ENCODE measurements at regions not wholly inside any gene's neighbourhood (a gene's known extent, or its start where the extent isn't known, plus 50 kb on each side); places are given as distances from the start of the nearest gene placed in this dataset.
A peak's percentile ranks its signal among the peaks of the same experiment; 100 is the strongest.
"Not testable (repeated sequence)": the region's sequence is repeated elsewhere in the genome, so short reads cannot be mapped to it uniquely, and the experiment has no call there.

GRCh38 chr4:123524958-123525628, 128.5 kb downstream of the SPRY1 start:
- Mint-ChIP-seq H3K4me3 (no peak overlapping the region), H3K9me3 (no peaks in the 10 kb centered on the region), H3K4me1 (ENCODE audit: low read depth) (peaks cover 3% of the 10 kb centered on the region), H3K27me3 (peaks cover 4% of the 10 kb centered on the region), H3K36me3 (no peaks in the 10 kb centered on the region), H3K27ac (no peak overlapping the region)
- ChIA-PET CTCF (no interaction called here), POLR2A (no interaction called here)
- intact Hi-C loops (cut with micrococcal nuclease), result no loop called here
- no peak for DNase-seq

- Mint-ChIP-seq H3K36me3 (no peaks in the 10 kb centered on the region), H3K4me3 (no peak overlapping the region), H3K9me3 (no peaks in the 10 kb centered on the region), H3K4me1 (ENCODE audit: low read depth) (peaks cover 3% of the 10 kb centered on the region), H3K27ac (no peak overlapping the region), H3K27me3 (peaks cover 2% of the 10 kb centered on the region)
- peak; percentile 27 for DNase-seq
- ChIA-PET CTCF (no interaction called here), POLR2A (no interaction called here)
- intact Hi-C loops (cut with micrococcal nuclease), result no loop called here
Measured at GRCh38 chr4:123526511-123526910, 129.9 kb downstream of the SPRY1 start.

DNA sequence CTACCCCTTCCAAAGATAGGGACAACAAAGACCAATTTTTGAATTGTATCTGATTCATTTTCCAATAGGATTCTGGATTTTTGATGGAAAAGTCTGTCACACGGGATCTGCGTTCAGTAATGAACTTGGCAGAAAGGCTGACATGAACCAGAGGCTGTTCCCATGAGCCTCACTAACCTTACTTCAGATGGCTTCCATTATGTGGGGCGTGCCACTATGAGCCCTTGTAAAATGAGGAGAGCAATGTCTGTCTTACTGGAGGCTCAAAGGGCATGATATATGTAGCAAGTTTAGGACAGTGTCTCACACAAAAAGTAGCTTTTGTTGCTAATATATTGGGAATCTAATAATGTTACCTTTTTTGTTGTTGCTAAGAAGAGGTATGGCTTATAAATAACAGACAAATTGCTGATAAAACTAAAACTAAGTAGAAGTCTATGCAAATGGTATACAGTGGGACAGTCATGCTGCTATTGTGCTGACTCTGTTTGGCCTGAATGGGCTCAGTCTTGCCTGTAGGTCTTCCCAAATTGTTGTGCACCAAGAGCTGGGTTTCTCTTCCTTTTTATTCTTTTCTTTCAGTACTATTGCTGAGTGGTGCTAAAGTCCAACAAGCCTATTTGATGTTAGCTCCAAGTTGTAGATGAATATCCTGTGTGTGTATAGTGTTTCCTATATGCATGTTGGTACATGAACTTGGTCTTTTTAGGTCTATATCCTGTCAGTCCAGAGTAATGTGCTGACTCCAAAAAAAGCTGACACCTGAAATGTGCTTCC, 132.1 kb downstream of the SPRY1 start:
- ChIA-PET CTCF (no interaction called here), POLR2A (no interaction called here)
- Mint-ChIP-seq H3K9me3 (no peaks in the 10 kb centered on the region), H3K36me3 (no peaks in the 10 kb centered on the region), H3K27me3 (peaks cover 2% of the 10 kb centered on the region), H3K4me1 (ENCODE audit: low read depth) (peaks cover 3% of the 10 kb centered on the region), H3K4me3 (no peak overlapping the region), H3K27ac (no peak overlapping the region)
- intact Hi-C loops (cut with micrococcal nuclease), result no loop called here
- DNase-seq, result no peak

DNA sequence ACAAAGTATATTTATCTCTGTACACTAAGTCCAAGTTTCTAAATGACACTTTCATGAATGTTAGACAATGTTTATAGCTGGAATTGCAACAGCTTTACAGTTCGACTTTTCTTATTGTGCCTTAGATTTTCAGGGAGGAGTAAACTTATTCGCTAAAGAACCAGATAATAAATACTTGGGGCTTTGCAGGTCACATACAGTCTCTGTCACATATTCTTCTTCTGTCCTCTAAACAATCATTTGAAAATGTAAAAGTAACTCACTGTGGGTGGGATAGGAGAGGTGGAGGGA, 132.6 kb downstream of the SPRY1 start:
- intact Hi-C loops (cut with micrococcal nuclease), result no loop called here
- DNase-seq, result no peak
- Mint-ChIP-seq H3K36me3 (no peaks in the 10 kb centered on the region), H3K4me1 (ENCODE audit: low read depth) (peaks cover 3% of the 10 kb centered on the region), H3K4me3 (no peak overlapping the region), H3K27ac (no peak overlapping the region), H3K27me3 (peaks cover 2% of the 10 kb centered on the region), H3K9me3 (peaks cover 2% of the 10 kb centered on the region)
- ChIA-PET POLR2A (no interaction called here), CTCF (no interaction called here)

- peaks cover 2% of the 10 kb centered on the region for H3K27me3 Mint-ChIP-seq
- CTCF ChIA-PET, result no interaction called here
- H3K27ac Mint-ChIP-seq, result no peak overlapping the region
- no peaks in the 10 kb centered on the region for H3K36me3 Mint-ChIP-seq
- peaks cover 5% of the 10 kb centered on the region for H3K9me3 Mint-ChIP-seq
- intact Hi-C loops (cut with micrococcal nuclease), result no loop called here
- no peak for DNase-seq
- peaks cover 3% of the 10 kb centered on the region for H3K4me1 Mint-ChIP-seq (ENCODE audit: low read depth)
- no peak overlapping the region for H3K4me3 Mint-ChIP-seq
- POLR2A ChIA-PET, result no interaction called here
Measured at GRCh38 chr4:123530357-123530756, 133.8 kb downstream of the SPRY1 start.

- POLR2A ChIA-PET, result no interaction called here
- no peak overlapping the region for H3K27ac Mint-ChIP-seq
- H3K4me1 Mint-ChIP-seq (ENCODE audit: low read depth), result no peaks in the 10 kb centered on the region
- no peaks in the 10 kb centered on the region for H3K36me3 Mint-ChIP-seq
- DNase-seq, result no peak
- no peak overlapping the region for H3K4me3 Mint-ChIP-seq
- H3K27me3 Mint-ChIP-seq, result no peaks in the 10 kb centered on the region
- CTCF ChIA-PET, result no interaction called here
- intact Hi-C loops (cut with micrococcal nuclease), result no loop called here
- H3K9me3 Mint-ChIP-seq, result peaks cover 5% of the 10 kb centered on the region
Measured at GRCh38 chr4:123535037-123535748, 138.6 kb downstream of the SPRY1 start.

DNA sequence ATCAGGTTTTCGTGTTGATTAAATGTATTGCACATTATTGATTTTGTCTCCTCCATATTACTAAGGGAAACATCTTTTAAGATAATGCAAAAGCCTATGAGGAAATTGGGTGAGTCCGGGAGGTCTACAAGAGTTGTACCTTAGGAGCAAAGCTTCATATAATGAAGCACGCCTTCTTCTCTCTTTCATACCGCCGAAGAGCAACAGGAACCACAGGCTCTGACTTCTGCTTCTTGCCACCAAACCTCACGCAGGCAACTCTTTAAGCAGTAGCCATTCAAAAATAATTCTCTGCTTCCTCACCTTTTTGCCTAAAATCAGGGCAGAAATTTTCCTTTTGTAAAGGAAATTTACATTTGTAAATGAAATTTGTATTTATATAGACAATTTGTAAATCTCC, 139.6 kb downstream of the SPRY1 start:
- DNase-seq, result no peak
- no peaks in the 10 kb centered on the region for H3K4me1 Mint-ChIP-seq (ENCODE audit: low read depth)
- CTCF ChIA-PET, result no interaction called here
- H3K27ac Mint-ChIP-seq, result no peak overlapping the region
- H3K9me3 Mint-ChIP-seq, result peaks cover 5% of the 10 kb centered on the region
- no peaks in the 10 kb centered on the region for H3K27me3 Mint-ChIP-seq
- intact Hi-C loops (cut with micrococcal nuclease), result no loop called here
- POLR2A ChIA-PET, result no interaction called here
- H3K4me3 Mint-ChIP-seq, result no peak overlapping the region
- no peaks in the 10 kb centered on the region for H3K36me3 Mint-ChIP-seq

DNA sequence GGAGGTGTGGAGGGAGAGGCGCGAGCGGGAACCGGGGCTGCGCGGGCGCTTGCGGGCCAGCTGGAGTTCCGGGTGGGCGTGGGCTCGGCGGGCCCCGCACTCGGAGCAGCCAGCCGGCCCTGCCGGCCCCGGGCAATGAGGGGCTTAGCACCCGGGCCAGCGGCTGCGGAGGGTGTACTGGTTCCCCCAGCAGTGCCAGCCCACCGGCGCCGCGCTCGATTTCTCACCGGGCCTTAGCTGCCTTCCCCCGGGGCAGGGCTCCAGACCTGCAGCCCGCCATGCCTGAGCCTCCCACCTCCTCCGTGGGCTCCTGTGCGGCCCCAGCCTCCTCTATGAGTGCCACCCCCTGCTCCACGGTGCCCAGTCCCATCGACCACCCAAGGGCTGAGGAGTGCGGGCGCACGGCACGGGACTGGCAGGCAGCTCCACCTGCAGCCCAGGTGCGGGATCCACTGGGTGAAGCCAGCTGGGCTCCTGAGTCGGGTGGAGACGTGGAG, 141.4 kb downstream of the SPRY1 start:
- H3K4me1 Mint-ChIP-seq (ENCODE audit: low read depth); H3K36me3 Mint-ChIP-seq; H3K27me3 Mint-ChIP-seq; CTCF ChIA-PET; intact Hi-C loops (cut with micrococcal nuclease); POLR2A ChIA-PET; H3K9me3 Mint-ChIP-seq; H3K27ac Mint-ChIP-seq; H3K4me3 Mint-ChIP-seq; DNase-seq: not testable (repeated sequence)

DNA sequence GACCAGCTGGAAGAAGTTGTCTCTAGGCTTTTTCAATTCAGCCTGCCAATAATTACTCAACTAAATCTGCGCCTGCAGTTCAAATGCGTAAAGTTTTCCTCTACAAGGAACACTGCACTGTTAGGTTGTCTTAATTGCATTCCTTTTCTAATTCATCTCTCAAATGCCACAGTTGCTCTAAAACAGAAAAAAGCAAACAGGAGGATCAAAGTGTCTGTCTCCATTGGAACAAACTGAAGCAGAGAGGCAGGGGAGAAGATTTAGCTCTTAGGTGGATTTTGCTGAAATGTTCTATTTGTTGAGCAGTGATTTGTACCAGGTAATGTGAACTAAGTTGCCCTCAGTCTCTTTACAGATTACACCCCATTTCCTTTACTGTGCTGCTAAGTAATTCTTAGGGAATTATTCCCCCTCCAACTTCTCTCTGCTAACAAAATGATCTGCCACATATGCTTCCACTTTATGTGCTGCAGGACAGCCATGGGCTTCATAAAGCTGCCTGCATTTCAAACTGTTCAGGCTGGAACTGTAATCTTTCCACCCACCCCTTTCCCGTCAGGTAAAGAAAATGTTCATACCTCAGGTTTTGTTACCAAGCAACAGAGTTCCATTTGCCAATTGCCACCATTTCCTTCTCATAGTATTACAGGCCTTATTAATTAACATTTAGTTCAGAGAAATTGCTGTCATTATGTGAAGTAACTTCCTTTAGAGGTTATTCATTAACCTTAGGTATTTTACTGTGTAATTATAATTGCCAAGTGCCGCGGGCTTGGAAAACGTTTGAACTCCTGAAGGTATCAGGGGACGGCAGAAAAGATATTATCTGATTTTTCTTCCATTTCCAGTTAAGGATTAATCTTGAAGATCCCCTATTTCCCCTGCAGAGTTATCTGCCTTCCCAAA, 149.3 kb downstream of the SPRY1 start:
- no peak overlapping the region for H3K4me3 Mint-ChIP-seq
- H3K4me1 Mint-ChIP-seq (ENCODE audit: low read depth), result no peaks in the 10 kb centered on the region
- H3K36me3 Mint-ChIP-seq, result no peaks in the 10 kb centered on the region
- POLR2A ChIA-PET, result no interaction called here
- intact Hi-C loops (cut with micrococcal nuclease), result no loop called here
- peaks cover 6% of the 10 kb centered on the region for H3K9me3 Mint-ChIP-seq
- CTCF ChIA-PET, result interaction anchor here (0.6 kb wide), 1 partner anchor 256 kb away, joined by 3 read pairs; no protein-coding TSS in a partner anchor
- H3K27ac Mint-ChIP-seq, result no peak overlapping the region
- H3K27me3 Mint-ChIP-seq, result peaks cover 3% of the 10 kb centered on the region
- no peak for DNase-seq

DNA sequence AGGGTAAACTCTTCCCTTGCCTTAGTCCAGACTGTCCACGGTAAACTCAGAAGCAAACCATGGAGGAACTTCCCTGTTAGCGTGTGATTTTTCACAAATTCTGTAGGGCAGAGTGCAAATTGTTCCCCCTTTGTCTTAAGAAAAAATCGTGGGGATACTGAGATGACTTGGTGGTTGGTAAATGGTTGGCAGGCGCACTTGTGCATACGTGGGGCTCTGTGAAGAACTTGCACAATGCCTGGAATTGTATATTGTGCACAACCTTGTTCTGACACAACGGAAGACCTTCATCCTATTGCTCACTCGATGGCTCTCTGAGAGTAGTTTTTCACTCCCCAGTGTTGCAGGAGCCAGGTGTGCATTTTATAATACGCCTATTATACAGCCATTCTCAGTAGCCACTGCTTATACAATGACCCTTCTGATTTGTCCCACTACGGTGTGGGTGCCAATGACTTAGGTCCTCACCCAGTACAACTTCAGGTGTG, 150.0 kb downstream of the SPRY1 start:
- POLR2A ChIA-PET, result no interaction called here

GRCh38 chr4:123547216-123548165, 150.9 kb downstream of the SPRY1 start:
- POLR2A ChIA-PET, result no interaction called here
- Mint-ChIP-seq H3K9me3 (peaks cover 6% of the 10 kb centered on the region), H3K27ac (no peak overlapping the region), H3K27me3 (peaks cover 3% of the 10 kb centered on the region), H3K4me1 (ENCODE audit: low read depth) (no peaks in the 10 kb centered on the region), H3K4me3 (no peak overlapping the region), H3K36me3 (no peaks in the 10 kb centered on the region)
- CTCF ChIA-PET, result no interaction called here
- no peak for DNase-seq
- intact Hi-C loops (cut with micrococcal nuclease), result no loop called here

More for the DNA sequence above, 150.0 kb downstream of the SPRY1 start:
- H3K27ac Mint-ChIP-seq, result no peak overlapping the region
- H3K27me3 Mint-ChIP-seq, result peaks cover 3% of the 10 kb centered on the region
- CTCF ChIA-PET, result no interaction called here
- H3K36me3 Mint-ChIP-seq, result no peaks in the 10 kb centered on the region
- DNase-seq, result no peak
- H3K4me3 Mint-ChIP-seq, result no peak overlapping the region
- peaks cover 6% of the 10 kb centered on the region for H3K9me3 Mint-ChIP-seq
- intact Hi-C loops (cut with micrococcal nuclease), result no loop called here
- H3K4me1 Mint-ChIP-seq (ENCODE audit: low read depth), result no peaks in the 10 kb centered on the region

Measured in activated CD4-positive, alpha-beta memory T cell treated with anti-CD3 and anti-CD28 coated beads for 36 hours (primary cell).